ENCODE measurements at regions not wholly inside any gene's neighbourhood (a gene's known extent, or its start where the extent isn't known, plus 50 kb on each side); places are given as distances from the start of the nearest gene placed in this dataset.

DNA sequence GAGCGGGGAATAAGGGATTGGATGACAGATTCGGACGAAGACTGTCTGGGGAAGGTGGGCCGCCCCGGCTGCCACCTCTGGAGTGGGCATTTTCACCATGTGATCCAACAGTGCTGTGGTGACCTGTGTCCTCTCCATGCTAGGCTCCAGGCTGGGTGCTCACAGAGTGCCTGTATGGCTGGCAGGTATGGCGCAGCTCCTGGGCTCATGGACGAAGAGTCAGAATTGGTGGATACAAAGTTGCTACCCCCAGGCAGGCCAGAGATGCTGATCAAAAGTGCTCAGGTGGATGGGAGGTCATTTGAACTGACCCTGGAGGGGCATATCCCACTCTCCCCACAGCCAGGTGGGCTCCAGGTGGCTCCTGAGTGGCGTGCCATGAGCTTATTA lies 111.3 kb upstream of the UQCRFS1 start:
- TF ChIP-seq, protein P1, sequence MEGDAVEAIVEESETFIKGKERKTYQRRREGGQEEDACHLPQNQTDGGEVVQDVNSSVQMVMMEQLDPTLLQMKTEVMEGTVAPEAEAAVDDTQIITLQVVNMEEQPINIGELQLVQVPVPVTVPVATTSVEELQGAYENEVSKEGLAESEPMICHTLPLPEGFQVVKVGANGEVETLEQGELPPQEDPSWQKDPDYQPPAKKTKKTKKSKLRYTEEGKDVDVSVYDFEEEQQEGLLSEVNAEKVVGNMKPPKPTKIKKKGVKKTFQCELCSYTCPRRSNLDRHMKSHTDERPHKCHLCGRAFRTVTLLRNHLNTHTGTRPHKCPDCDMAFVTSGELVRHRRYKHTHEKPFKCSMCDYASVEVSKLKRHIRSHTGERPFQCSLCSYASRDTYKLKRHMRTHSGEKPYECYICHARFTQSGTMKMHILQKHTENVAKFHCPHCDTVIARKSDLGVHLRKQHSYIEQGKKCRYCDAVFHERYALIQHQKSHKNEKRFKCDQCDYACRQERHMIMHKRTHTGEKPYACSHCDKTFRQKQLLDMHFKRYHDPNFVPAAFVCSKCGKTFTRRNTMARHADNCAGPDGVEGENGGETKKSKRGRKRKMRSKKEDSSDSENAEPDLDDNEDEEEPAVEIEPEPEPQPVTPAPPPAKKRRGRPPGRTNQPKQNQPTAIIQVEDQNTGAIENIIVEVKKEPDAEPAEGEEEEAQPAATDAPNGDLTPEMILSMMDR (IDR thresholded peaks at IDR 0.05) = no peak
- TF ChIP-seq POLR2A (IDR thresholded peaks at IDR 0.05) = no peak
